Stimulated activated CD4-positive, alpha-beta T cell treated with anti-CD3 and anti-CD28 coated beads, Interleukin-15, amount 100 ng/mL, for 24 hours (primary cell): ENCODE measurements at regions not wholly inside any gene's neighbourhood (a gene's known extent, or its start where the extent isn't known, plus 50 kb on each side); places are given as distances from the start of the nearest gene placed in this dataset.
"Not testable (repeated sequence)": the region's sequence is repeated elsewhere in the genome, so short reads cannot be mapped to it uniquely, and the experiment has no call there.

Source experiments
- DNase-seq: peaks from one replicate; pipeline ENCODE4 v3.0.0-alpha.2; 2020

GRCh38 chr15:81899730-81900129, 146.1 kb downstream of the MEX3B start:
- no peak for DNase-seq

DNA sequence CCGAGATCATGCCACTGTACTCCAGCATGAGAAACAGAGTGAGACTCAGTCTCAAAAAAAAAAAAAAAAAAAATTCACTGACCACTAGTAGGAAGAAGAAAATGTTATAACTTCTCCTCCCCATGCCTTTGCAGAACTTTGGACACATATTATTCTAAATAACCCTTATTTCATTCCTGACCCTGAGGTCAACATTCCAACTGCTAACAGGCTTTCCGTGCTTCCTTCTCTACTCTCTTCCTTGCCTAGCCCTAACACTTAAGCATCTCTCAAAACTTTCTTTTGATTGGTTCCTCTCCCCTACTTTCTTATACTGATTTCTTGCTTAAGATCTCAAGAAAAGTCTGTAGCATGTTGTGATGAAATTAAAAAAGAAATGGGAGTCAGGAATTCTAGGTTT, 146.8 kb downstream of the MEX3B start:
- DNase-seq: no peak

GRCh38 chr15:81897057-81897677, 148.7 kb downstream of the MEX3B start:
- DNase-seq: no peak

- DNase-seq: no peak
Measured at GRCh38 chr15:81896356-81896755, 149.5 kb downstream of the MEX3B start.

GRCh38 chr15:81895723-81896122, 150.1 kb downstream of the MEX3B start:
- no peak for DNase-seq

- DNase-seq: no peak
Measured at GRCh38 chr15:81894061-81894460, 151.8 kb downstream of the MEX3B start.

DNA sequence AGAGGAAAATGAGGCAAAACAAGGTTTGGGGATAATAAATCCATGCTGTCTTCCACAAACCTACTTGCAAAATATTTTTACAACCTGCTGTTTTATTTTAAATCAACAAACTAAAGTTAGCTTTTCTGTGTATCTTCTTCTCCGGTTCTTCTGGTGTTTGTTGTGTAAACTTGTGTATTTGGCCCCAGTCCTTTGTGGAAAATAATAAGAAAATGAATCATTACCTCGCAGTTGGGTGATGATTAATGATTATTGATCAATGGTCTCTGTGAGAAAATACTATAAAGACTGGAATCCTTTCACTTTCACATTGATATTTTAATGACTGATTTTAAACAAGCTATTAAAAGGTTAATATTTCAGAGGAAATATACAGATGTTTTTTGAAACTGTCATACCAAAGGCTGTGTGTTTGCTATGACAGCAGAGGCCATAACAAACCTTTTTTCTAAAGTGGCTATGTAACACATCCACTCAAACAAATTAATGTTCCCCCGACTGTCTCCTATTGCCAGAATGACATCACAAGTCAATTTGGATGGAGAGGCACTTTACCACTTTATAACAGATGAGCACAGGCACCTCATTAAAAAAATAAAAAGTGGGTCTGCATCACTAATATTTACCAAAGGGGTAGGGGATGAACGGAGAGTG, 152.5 kb downstream of the MEX3B start:
- no peak for DNase-seq

DNA sequence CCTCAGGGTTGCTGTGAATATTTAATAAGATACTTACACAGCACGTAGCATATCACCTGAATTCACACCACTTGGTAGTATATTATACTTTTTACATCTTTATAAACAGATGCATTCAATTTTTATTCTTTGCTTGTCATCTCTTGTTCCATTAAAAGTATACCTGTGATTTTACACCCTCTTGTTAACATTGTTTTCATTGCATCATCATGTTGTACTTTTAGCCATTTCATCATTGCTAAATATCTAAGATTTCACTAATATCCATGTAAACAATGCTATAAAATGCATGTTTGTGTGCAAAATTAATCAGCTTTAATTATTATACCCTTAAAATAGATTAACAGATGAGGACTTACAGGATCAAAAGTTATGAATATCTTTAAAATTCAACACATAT, 155.3 kb downstream of the MEX3B start:
- no peak for DNase-seq

DNA sequence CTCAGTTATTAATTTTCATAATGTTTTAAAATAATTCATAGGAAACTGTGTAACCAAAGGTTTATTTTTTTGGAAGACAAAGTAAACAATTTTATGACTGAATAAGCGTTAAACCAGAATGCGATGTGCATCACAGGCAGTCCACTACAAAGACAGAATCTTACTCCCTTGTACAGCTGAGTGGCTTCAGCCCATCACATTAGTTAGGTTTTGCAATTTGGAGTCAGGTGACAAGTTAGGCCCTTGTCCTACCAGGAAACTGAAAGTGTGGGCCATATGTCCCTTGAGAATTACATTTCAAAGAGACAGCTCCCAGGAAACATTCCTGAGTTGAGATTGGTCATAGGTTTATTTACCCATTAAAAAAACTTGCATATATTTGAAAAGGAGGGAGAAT, 156.3 kb downstream of the MEX3B start:
- DNase-seq: no peak

GRCh38 chr15:81888748-81889484, 156.9 kb downstream of the MEX3B start:
- DNase-seq: no peak

DNA sequence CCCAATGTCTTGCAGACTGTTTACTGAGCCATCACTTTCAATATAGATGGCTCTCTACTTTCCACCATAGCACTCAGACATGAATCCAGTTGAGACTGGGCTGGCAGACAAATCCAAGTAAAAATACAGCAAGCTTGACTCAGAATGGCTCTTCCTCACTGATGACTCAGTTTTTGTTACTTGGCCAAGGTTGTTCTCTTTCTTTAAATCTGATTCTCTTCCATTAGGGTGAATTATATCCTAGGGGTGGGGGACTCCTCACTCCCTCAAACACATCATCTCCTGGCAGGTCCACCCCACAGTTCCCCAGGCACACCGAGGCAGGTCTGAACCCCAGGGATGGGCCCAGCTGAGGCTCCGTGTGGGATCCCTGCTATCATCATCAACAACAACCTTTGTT, 157.9 kb downstream of the MEX3B start:
- no peak for DNase-seq

- DNase-seq: not testable (repeated sequence)
Measured at GRCh38 chr15:81887188-81887587, 158.6 kb downstream of the MEX3B start.

DNA sequence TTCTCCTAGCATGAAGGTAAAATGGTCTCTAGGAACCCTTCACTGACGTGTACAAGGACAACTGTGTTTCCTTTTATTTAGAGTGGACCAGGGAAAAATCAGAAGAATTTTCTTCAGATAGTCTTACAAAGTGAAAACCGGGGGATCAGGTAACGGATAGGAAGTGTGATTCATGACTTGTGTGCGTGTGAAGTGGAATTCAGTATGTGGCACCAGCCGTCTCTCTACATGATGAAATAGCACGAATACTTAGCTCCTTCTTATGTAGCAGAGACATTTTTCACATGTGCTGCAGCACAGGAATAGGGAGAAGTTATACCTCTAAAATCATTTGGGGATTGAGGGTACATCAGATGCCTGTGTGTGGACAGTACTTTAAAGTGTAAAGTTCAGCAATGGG, 159.2 kb downstream of the MEX3B start:
- no peak for DNase-seq

GRCh38 chr15:81886080-81886479, 159.7 kb downstream of the MEX3B start:
- DNase-seq: no peak

DNA sequence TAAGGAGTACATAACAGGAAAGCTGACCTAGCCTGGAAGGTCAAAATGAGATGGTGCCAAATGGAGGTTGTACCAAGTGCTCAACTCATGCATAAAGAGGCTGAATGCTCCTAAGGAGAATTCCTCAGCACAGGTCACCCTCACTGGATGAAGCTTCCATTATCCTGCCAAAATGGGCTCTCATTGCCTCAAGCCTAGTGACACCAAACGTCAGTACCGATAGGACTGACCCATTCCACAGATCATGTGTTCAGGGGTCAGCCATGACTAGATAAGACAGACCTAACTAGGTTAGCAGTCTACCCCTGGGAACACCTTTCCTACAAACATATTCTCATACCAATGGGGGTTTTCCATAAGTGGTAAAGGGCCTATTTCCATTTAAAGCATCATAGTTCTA, 160.7 kb downstream of the MEX3B start:
- no peak for DNase-seq

DNA sequence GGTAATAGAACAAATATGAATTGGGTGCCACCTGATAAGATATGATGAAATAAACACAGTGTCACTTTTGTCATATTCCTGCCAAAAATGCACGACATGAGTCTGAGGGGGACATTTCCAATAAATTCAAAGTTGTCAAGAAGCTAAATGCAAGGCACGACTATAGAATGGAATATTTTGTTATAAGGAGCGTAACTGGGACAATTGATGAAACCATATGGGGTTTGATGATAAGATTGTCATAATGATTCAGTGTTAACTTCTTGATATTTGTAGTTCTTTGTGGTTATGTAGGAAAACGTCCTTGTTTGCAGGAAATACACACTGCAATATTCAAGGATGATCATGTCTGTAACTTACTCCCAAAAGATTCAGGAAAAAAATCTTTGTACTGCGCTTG, 163.3 kb downstream of the MEX3B start:
- no peak for DNase-seq

GRCh38 chr15:81880833-81881232, 165.0 kb downstream of the MEX3B start:
- DNase-seq: no peak

- DNase-seq: no peak
Measured at GRCh38 chr15:81880314-81880713, 165.5 kb downstream of the MEX3B start.

DNA sequence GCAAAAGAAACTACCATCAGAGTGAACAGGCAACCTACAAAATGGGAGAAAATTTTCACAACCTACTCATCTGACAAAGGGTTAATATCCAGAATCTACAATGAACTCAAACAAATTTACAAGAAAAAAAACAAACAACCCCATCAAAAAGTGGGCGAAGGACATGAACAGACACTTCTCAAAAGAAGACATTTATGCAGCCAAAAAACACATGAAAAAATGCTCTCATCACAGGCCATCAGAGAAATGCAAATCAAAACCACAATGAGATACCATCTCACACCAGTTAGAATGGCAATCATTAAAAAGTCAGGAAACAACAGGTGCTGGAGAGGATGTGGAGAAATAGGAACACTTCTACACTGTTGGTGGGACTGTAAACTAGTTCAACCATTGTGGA, 170.1 kb downstream of the MEX3B start:
- DNase-seq: not testable (repeated sequence)

DNA sequence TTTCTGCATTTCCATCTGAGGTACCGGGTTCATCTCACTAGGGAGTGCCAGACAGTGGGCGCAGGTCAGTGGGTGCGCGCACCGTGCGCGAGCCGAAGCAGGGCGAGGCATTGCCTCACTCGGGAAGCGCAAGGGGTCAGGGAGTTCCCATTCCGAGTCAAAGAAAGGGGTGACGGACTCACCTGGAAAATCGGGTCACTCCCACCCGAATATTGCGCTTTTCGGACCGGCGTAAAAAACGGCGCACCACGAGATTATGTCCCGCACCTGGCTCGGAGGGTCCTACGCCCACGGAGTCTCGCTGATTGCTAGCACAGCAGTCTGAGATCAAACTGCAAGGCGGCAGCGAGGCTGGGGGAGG, 175.1 kb downstream of the MEX3B start:
- not testable (repeated sequence) for DNase-seq

DNA sequence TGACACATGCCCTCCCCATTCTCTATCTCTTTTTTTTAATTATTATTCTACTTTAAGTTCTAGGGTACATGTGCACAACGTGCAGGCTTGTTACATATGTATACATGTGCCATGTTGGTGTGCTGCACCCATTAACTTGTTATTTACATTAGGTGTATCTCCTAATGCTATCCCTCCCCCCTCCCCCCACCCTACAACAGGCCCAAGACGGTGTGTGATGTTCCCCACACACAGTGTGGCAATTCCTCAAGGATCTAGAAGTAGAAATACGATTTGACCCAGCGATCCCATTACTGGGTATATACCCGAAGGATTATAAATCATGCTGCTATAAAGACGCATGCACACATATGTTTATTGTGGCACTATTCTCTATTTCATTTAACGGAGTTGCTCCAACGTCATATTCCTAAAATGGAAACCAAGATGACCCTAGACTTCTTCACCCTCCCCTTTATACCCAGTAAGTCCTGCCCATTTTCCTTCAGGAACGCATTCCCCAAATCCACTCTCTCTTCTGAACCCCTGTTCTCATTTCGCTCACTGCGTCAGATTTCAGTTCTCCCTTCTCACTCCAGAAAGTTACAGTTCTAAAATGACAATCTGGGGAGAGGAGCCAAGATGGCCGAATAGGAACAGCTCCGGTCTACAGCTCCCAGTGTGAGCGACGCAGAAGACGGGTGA, 175.6 kb downstream of the MEX3B start:
- DNase-seq: not testable (repeated sequence)

- no peak for DNase-seq
Measured at GRCh38 chr15:81869161-81869954, 176.5 kb downstream of the MEX3B start.
